DOHH2 (cell line): ENCODE measurements at regions not wholly inside any gene's neighbourhood (a gene's known extent, or its start where the extent isn't known, plus 50 kb on each side); places are given as distances from the start of the nearest gene placed in this dataset.

Source experiments
- H3F3A ChIP-seq: fragments of 200-600 bp; sonication (generic), shearing (Covaris generic); 2 replicates; pipeline ENCODE4 v1.6.0; 2016; ENCODE audit warnings: antibody characterized with exemption, mild to moderate bottlenecking; ENCODE audit not compliant: control insufficient read depth, insufficient read depth
- H3K27ac ChIP-seq: fragments of 200-600 bp; sonication (generic); 2 replicates; pipeline ENCODE4 v1.5.1; 2014; ENCODE audit warnings: low read depth, mild to moderate bottlenecking, low read length, moderate library complexity
- H3K27me3 ChIP-seq: fragments of 200-600 bp; sonication (generic); 2 replicates; pipeline ENCODE4 v1.6.1; 2014; ENCODE audit warnings: mild to moderate bottlenecking, low read length, mixed read lengths; ENCODE audit not compliant: control insufficient read depth
- H3K36me3 ChIP-seq: fragments of 200-600 bp; sonication (generic); 2 replicates; pipeline ENCODE4 v1.6.1; 2014; ENCODE audit warnings: mild to moderate bottlenecking, low read length, moderate library complexity, mixed read lengths; ENCODE audit not compliant: control insufficient read depth
- H3K4me1 ChIP-seq: fragments of 200-600 bp; sonication (generic); 2 replicates; pipeline ENCODE4 v1.6.1; 2014; ENCODE audit warnings: mild to moderate bottlenecking, low read length, mixed read lengths; ENCODE audit not compliant: control insufficient read depth
- H3K4me2 ChIP-seq: fragments of 200-600 bp; sonication (generic); 2 replicates; pipeline ENCODE4 v1.6.0; 2014; ENCODE audit warnings: mild to moderate bottlenecking, low read length, moderate library complexity
- H3K4me3 ChIP-seq: fragments of 200-600 bp; sonication (generic); 2 replicates; pipeline ENCODE4 v1.5.1; 2014; ENCODE audit warnings: mild to moderate bottlenecking, low read length, mixed read lengths
- H3K79me2 ChIP-seq: fragments of 200-600 bp; sonication (generic); 2 replicates; pipeline ENCODE4 v1.6.1; 2014; ENCODE audit warnings: mild to moderate bottlenecking, low read length, mixed read lengths; ENCODE audit not compliant: control insufficient read depth
- H3K9me2 ChIP-seq: fragments of 200-600 bp; sonication (generic); replicated peaks from 2 replicates; pipeline ENCODE4 v1.6.1; 2014; ENCODE audit warnings: mild to moderate bottlenecking, low read length, mixed read lengths; ENCODE audit not compliant: control insufficient read depth
- H3K9me3 ChIP-seq: fragments of 200-600 bp; sonication (generic); 2 replicates; pipeline ENCODE4 v1.6.1; 2014; ENCODE audit warnings: antibody characterized with exemption, low read length, mixed read lengths; ENCODE audit not compliant: control insufficient read depth, insufficient read depth
- H4K20me1 ChIP-seq: fragments of 200-600 bp; sonication (generic); 2 replicates; pipeline ENCODE4 v1.6.0; 2014; ENCODE audit warnings: low read depth, mild to moderate bottlenecking, antibody characterized with exemption, low read length, moderate library complexity; ENCODE audit not compliant: control insufficient read depth, insufficient read depth
- EZH2phosphoT487 ChIP-seq: fragments of 200-600 bp; sonication (generic); IDR thresholded peaks from 2 replicates; pipeline ENCODE4 v1.6.1; 2017; ENCODE audit warnings: borderline replicate concordance, mild to moderate bottlenecking, antibody characterized with exemption, low read length, moderate library complexity, mixed read lengths
- TF ChIP-seq, protein P1 (sequence below): fragments of 200-600 bp; sonication (generic); IDR thresholded peaks from one replicate; pipeline ENCODE4 v1.5.1; 2014; ENCODE audit warnings: antibody characterized with exemption, mild to moderate bottlenecking, low read depth, low read length; ENCODE audit not compliant: poor library complexity, severe bottlenecking

DNA sequence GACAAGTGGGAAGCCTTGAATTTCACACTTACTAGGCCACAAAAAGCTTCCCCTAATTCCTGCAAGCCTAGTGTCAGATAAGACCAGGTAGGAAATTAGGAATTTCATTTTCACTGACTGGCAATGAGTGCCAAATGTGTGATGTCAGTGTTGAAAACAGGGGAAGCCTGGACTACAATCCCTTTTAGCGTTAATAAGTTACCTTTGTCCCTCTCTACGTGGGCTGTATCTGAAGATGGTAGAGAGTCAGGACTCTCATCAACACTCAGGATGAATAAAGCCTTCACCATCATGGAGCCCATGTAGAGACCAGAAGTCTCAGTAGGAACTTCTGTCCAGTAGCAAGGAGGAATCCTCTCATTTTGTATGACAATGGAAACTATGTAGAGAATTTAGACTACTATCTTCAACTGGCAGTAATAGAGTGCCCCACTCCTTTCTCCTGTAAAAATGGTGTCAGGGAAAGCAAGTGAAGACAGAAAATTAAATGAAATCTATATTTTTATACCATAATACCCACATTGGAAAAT, 324.1 kb upstream of the KLHL1 start:
- Histone ChIP-seq H3K9me2 (no peaks in the 10 kb centered on the region), H3K4me1 (no peaks in the 10 kb centered on the region), H3F3A (no peaks in the 10 kb centered on the region), H3K27ac (no peak overlapping the region), H3K4me2 (no peak overlapping the region), H4K20me1 (no peaks in the 10 kb centered on the region), H3K79me2 (no peaks in the 10 kb centered on the region), H3K4me3 (no peak overlapping the region), H3K36me3 (no peaks in the 10 kb centered on the region), H3K9me3 (peaks cover 3% of the 10 kb centered on the region; the same call in 1 of the 2 replicates), H3K27me3 (no peaks in the 10 kb centered on the region)
- TF ChIP-seq, protein P1, sequence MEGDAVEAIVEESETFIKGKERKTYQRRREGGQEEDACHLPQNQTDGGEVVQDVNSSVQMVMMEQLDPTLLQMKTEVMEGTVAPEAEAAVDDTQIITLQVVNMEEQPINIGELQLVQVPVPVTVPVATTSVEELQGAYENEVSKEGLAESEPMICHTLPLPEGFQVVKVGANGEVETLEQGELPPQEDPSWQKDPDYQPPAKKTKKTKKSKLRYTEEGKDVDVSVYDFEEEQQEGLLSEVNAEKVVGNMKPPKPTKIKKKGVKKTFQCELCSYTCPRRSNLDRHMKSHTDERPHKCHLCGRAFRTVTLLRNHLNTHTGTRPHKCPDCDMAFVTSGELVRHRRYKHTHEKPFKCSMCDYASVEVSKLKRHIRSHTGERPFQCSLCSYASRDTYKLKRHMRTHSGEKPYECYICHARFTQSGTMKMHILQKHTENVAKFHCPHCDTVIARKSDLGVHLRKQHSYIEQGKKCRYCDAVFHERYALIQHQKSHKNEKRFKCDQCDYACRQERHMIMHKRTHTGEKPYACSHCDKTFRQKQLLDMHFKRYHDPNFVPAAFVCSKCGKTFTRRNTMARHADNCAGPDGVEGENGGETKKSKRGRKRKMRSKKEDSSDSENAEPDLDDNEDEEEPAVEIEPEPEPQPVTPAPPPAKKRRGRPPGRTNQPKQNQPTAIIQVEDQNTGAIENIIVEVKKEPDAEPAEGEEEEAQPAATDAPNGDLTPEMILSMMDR = no peak
- no peak for TF ChIP-seq EZH2phosphoT487

DNA sequence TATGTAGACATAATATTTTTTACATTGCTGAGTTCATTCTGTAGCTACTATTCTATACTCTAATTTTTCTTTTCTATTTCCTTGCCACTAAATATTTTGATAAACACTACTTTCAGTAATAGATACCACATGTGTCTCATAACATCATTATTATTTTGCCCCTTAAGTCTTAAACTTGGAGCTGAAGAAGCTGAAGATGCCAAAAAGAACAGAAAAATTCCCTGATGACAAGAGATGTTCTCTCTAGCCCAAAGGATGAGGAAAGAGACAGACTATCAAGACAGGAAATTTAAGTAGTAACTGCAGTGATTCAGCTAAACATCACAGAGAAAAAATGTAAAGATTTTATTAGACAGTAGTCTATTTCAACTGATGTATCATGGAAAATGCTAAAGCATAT, 322.0 kb upstream of the KLHL1 start:
- no peaks in the 10 kb centered on the region for H3F3A ChIP-seq
- no peak for TF ChIP-seq EZH2phosphoT487
- TF ChIP-seq, protein P1 = no peak
- H3K9me3 ChIP-seq = peaks cover 3% of the 10 kb centered on the region; the same call in 1 of the 2 replicates
- no peaks in the 10 kb centered on the region for H3K9me2 ChIP-seq
- no peaks in the 10 kb centered on the region for H3K79me2 ChIP-seq
- H4K20me1 ChIP-seq = no peaks in the 10 kb centered on the region
- no peaks in the 10 kb centered on the region for H3K27me3 ChIP-seq
- H3K36me3 ChIP-seq = no peaks in the 10 kb centered on the region
- no peak overlapping the region for H3K4me3 ChIP-seq
- H3K27ac ChIP-seq = no peak overlapping the region
- no peaks in the 10 kb centered on the region for H3K4me1 ChIP-seq
- H3K4me2 ChIP-seq = no peak overlapping the region

DNA sequence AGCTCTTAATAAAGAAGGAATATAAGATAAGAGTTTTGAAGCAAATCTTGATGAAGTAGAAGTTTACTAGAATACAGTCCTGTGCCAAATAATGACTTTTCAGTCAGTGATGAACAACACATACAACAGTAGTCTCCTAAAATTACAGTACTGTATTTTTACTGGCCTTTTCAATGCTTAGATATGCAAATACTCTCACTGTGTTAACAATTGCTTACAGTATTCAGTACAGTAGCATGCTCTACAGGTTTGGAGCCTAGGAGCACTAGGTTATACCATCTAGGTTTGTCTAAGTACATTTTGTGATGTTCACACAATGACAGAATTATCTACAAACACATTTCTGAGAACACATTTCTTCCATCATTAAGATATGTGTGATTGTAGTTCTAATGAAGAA, 316.7 kb upstream of the KLHL1 start:
- Histone ChIP-seq H3K4me3 (no peak overlapping the region), H3K4me1 (no peaks in the 10 kb centered on the region), H4K20me1 (no peaks in the 10 kb centered on the region), H3K27me3 (no peaks in the 10 kb centered on the region), H3K36me3 (no peaks in the 10 kb centered on the region), H3K79me2 (no peaks in the 10 kb centered on the region), H3K9me2 (no peaks in the 10 kb centered on the region), H3K4me2 (no peak overlapping the region), H3K9me3 (no peaks in the 10 kb centered on the region), H3K27ac (no peak overlapping the region), H3F3A (no peaks in the 10 kb centered on the region)
- no peak for TF ChIP-seq EZH2phosphoT487
- TF ChIP-seq, protein P1 = no peak
